HG02852 (cell line): ENCODE measurements at regions not wholly inside any gene's neighbourhood (a gene's known extent, or its start where the extent isn't known, plus 50 kb on each side); places are given as distances from the start of the nearest gene placed in this dataset.
"Not testable (repeated sequence)": the region's sequence is repeated elsewhere in the genome, so short reads cannot be mapped to it uniquely, and the experiment has no call there.

Experiments used
- ATAC-seq: cut with Tn5 transposase; IDR thresholded peaks from one replicate; pipeline ENCODE4 v1.9.1; 2021; ENCODE audit warnings: mild to moderate bottlenecking, moderate library complexity; ENCODE audit not compliant: unreplicated experiment

GRCh38 chr6:10138917-10139316 lies 276.0 kb downstream of the TFAP2A start:
- no peak for ATAC-seq

GRCh38 chr6:10136636-10137035 lies 278.2 kb downstream of the TFAP2A start:
- no peak for ATAC-seq

GRCh38 chr6:10134185-10134584 lies 280.7 kb downstream of the TFAP2A start:
- not testable (repeated sequence) for ATAC-seq

GRCh38 chr6:10128721-10129120 lies 286.2 kb downstream of the TFAP2A start:
- ATAC-seq: no peak

- ATAC-seq: no peak
Measured at GRCh38 chr6:10122164-10122563, 292.7 kb downstream of the TFAP2A start.

- no peak for ATAC-seq
Measured at GRCh38 chr6:10112871-10113549, 301.9 kb downstream of the TFAP2A start.

- no peak for ATAC-seq
Measured at GRCh38 chr6:10111975-10112374, 302.9 kb downstream of the TFAP2A start.

- ATAC-seq: no peak
Measured at GRCh38 chr6:10101551-10102252, 313.2 kb downstream of the TFAP2A start.

- ATAC-seq: no peak
Measured at GRCh38 chr6:10099529-10100140, 315.2 kb downstream of the TFAP2A start.

- no peak for ATAC-seq
Measured at GRCh38 chr6:10098756-10099528, 315.9 kb downstream of the TFAP2A start.

GRCh38 chr6:10093282-10093681 lies 321.6 kb downstream of the TFAP2A start:
- no peak for ATAC-seq

GRCh38 chr6:10084111-10084986 lies 330.5 kb downstream of the TFAP2A start:
- ATAC-seq: no peak

GRCh38 chr6:10082385-10082784 lies 332.5 kb downstream of the TFAP2A start:
- no peak for ATAC-seq

- no peak for ATAC-seq
Measured at GRCh38 chr6:10081957-10082356, 332.9 kb downstream of the TFAP2A start.

- no peak for ATAC-seq
Measured at GRCh38 chr6:10081075-10081474, 333.8 kb downstream of the TFAP2A start.

- ATAC-seq: no peak
Measured at GRCh38 chr6:10080561-10080960, 334.3 kb downstream of the TFAP2A start.

- no peak for ATAC-seq
Measured at GRCh38 chr6:10078581-10078980, 336.3 kb downstream of the TFAP2A start.

GRCh38 chr6:10074726-10075125 lies 340.1 kb downstream of the TFAP2A start:
- not testable (repeated sequence) for ATAC-seq

GRCh38 chr6:10073341-10073740 lies 341.5 kb downstream of the TFAP2A start:
- ATAC-seq: no peak

- ATAC-seq: no peak
Measured at GRCh38 chr6:10071631-10072220, 343.1 kb downstream of the TFAP2A start.
